Mesendoderm (in vitro differentiated cells): ENCODE measurements at regions not wholly inside any gene's neighbourhood (a gene's known extent, or its start where the extent isn't known, plus 50 kb on each side); places are given as distances from the start of the nearest gene placed in this dataset.

ENCODE experiments used
- DNase-seq: peaks from one replicate; pipeline ENCODE4 v3.0.0; 2013
- H2AK5ac ChIP-seq: 2 replicates; pipeline ENCODE4 v1.6.1; 2013; ENCODE audit warnings: low read length, inconsistent platforms
- H2BK120ac ChIP-seq: 2 replicates; pipeline ENCODE4 v1.6.1; 2013; ENCODE audit warnings: low read depth, mild to moderate bottlenecking, low read length, moderate library complexity, mixed read lengths
- H2BK15ac ChIP-seq: replicated peaks from 2 replicates; pipeline ENCODE4 v1.6.1; 2013; ENCODE audit warnings: low read depth, mild to moderate bottlenecking, moderate library complexity
- H2BK5ac ChIP-seq: 2 replicates; pipeline ENCODE4 v1.6.1; 2013; ENCODE audit warnings: low read length, inconsistent platforms
- H3K18ac ChIP-seq: 2 replicates; pipeline ENCODE4 v1.6.1; 2013; ENCODE audit warnings: mild to moderate bottlenecking, low read length, mixed read lengths
- H3K23ac ChIP-seq: one replicate; pipeline ENCODE4 v1.6.1; 2013; ENCODE audit warnings: low read length
- H3K27ac ChIP-seq: 2 replicates; pipeline ENCODE4 v1.5.1; 2013; ENCODE audit warnings: low read depth, mild to moderate bottlenecking, inconsistent platforms, low read length, moderate library complexity
- H3K27me3 ChIP-seq: 2 replicates; pipeline ENCODE4 v1.6.1; 2013; ENCODE audit warnings: low read length, control low read depth, mild to moderate bottlenecking, inconsistent platforms; ENCODE audit not compliant: insufficient read depth, poor library complexity
- H3K36me3 ChIP-seq: 2 replicates; pipeline ENCODE4 v1.6.1; 2013; ENCODE audit warnings: low read length, inconsistent platforms; ENCODE audit not compliant: control insufficient read depth, insufficient read depth
- H3K4ac ChIP-seq: one replicate; pipeline ENCODE4 v1.6.1; 2013; ENCODE audit warnings: low read depth, mild to moderate bottlenecking, low read length, moderate library complexity
- H3K4me1 ChIP-seq: 2 replicates; pipeline ENCODE4 v1.6.1; 2013; ENCODE audit warnings: low read depth, low read length, inconsistent platforms; ENCODE audit not compliant: control insufficient read depth
- H3K4me2 ChIP-seq: 2 replicates; pipeline ENCODE4 v1.6.1; 2013; ENCODE audit warnings: low read length
- H3K4me3 ChIP-seq: 2 replicates; pipeline ENCODE4 v1.5.1; 2013; ENCODE audit warnings: mild to moderate bottlenecking, low read length
- H3K56ac ChIP-seq: one replicate; pipeline ENCODE4 v1.6.1; 2013; ENCODE audit warnings: low read length
- H3K79me1 ChIP-seq: 2 replicates; pipeline ENCODE4 v1.6.1; 2013; ENCODE audit warnings: low read length, inconsistent platforms
- H3K79me2 ChIP-seq: 2 replicates; pipeline ENCODE4 v1.6.1; 2013; ENCODE audit warnings: mild to moderate bottlenecking, low read length; ENCODE audit not compliant: control insufficient read depth, insufficient read depth
- H3K9ac ChIP-seq: 2 replicates; pipeline ENCODE4 v1.6.1; 2013; ENCODE audit warnings: low read length, inconsistent platforms
- H4K5ac ChIP-seq: one replicate; pipeline ENCODE4 v1.6.1; 2013; ENCODE audit warnings: low read length
- H4K8ac ChIP-seq: one replicate; pipeline ENCODE4 v1.6.1; 2013; ENCODE audit warnings: low read depth, mild to moderate bottlenecking, control low read depth, low read length, moderate library complexity
- WGBS: extraction: QIAGEN DNeasy Blood & Tissue Kit; methylation state at CpG from one replicate; pipeline ENCODE4 v1.1.7; 2013; ENCODE audit warnings: low lambda C conversion rate, missing lambda C conversion rate; ENCODE audit not compliant: insufficient coverage; ENCODE audit errors: extremely low coverage; 5-methylcytosine and 5-hydroxymethylcytosine counted together

- Histone ChIP-seq H3K4ac (no peak overlapping the region), H3K27ac (no peak overlapping the region), H3K4me2 (no peak overlapping the region), H3K9ac (no peak overlapping the region), H3K27me3 (no peaks in the 10 kb centered on the region), H3K23ac (no peak overlapping the region), H3K4me3 (no peak overlapping the region), H2BK15ac (no peak overlapping the region), H3K36me3 (no peaks in the 10 kb centered on the region), H3K79me2 (no peaks in the 10 kb centered on the region), H4K5ac (no peak overlapping the region), H3K79me1 (no peaks in the 10 kb centered on the region), H3K18ac (no peak overlapping the region), H2BK120ac (no peak overlapping the region), H4K8ac (no peak overlapping the region), H3K56ac (no peak overlapping the region), H2BK5ac (no peak overlapping the region), H3K4me1 (no peaks in the 10 kb centered on the region), H2AK5ac (no peak overlapping the region)
- peak; percentile 56 for DNase-seq
- no CpG with 5 or more reads among the region's 3 CpGs for WGBS
Observed at GRCh38 chr3:157700405-157700804, 197.2 kb upstream of the VEPH1 start.

- H2BK120ac ChIP-seq = no peak overlapping the region
- H3K23ac ChIP-seq = no peak overlapping the region
- H4K8ac ChIP-seq = no peak overlapping the region
- H3K9ac ChIP-seq = no peak overlapping the region
- no peak overlapping the region for H4K5ac ChIP-seq
- no peak overlapping the region for H3K4me3 ChIP-seq
- H2BK15ac ChIP-seq = no peak overlapping the region
- H3K56ac ChIP-seq = no peak overlapping the region
- no peak overlapping the region for H3K18ac ChIP-seq
- no peak overlapping the region for H2BK5ac ChIP-seq
- H3K79me1 ChIP-seq = no peaks in the 10 kb centered on the region
- H3K4ac ChIP-seq = no peak overlapping the region
- H3K4me2 ChIP-seq = no peak overlapping the region
- H3K27me3 ChIP-seq = no peaks in the 10 kb centered on the region
- H3K27ac ChIP-seq = no peak overlapping the region
- H3K4me1 ChIP-seq = no peaks in the 10 kb centered on the region
- DNase-seq = no peak
- H3K79me2 ChIP-seq = no peaks in the 10 kb centered on the region
- no peak overlapping the region for H2AK5ac ChIP-seq
- no peaks in the 10 kb centered on the region for H3K36me3 ChIP-seq
Observed at GRCh38 chr3:157695586-157695985, 192.4 kb upstream of the VEPH1 start.

- Histone ChIP-seq H3K27me3 (no peaks in the 10 kb centered on the region), H3K4me2 (no peak overlapping the region), H3K79me2 (no peaks in the 10 kb centered on the region), H3K56ac (no peak overlapping the region), H2AK5ac (no peak overlapping the region), H3K79me1 (no peaks in the 10 kb centered on the region), H2BK120ac (no peak overlapping the region), H2BK15ac (no peak overlapping the region), H3K4me1 (no peaks in the 10 kb centered on the region), H3K18ac (no peak overlapping the region), H3K36me3 (no peaks in the 10 kb centered on the region), H3K27ac (no peak overlapping the region), H4K8ac (no peak overlapping the region), H3K23ac (no peak overlapping the region), H3K4ac (no peak overlapping the region), H3K4me3 (no peak overlapping the region), H2BK5ac (no peak overlapping the region), H4K5ac (no peak overlapping the region), H3K9ac (no peak overlapping the region)
- WGBS = no CpG with 5 or more reads among the region's 2 CpGs
- DNase-seq = no peak
Observed at GRCh38 chr3:157695103-157695502, 191.9 kb upstream of the VEPH1 start.

GRCh38 chr3:157693762-157694161, 190.5 kb upstream of the VEPH1 start:
- no peak overlapping the region for H3K4me2 ChIP-seq
- no peak overlapping the region for H3K4me3 ChIP-seq
- no peaks in the 10 kb centered on the region for H3K36me3 ChIP-seq
- no peak for DNase-seq
- no peak overlapping the region for H2AK5ac ChIP-seq
- no peaks in the 10 kb centered on the region for H3K79me1 ChIP-seq
- H3K4ac ChIP-seq = no peak overlapping the region
- no CpG with 5 or more reads among the region's 1 CpG for WGBS
- no peak overlapping the region for H4K5ac ChIP-seq
- H3K27ac ChIP-seq = no peak overlapping the region
- H3K23ac ChIP-seq = no peak overlapping the region
- H3K4me1 ChIP-seq = no peaks in the 10 kb centered on the region
- no peaks in the 10 kb centered on the region for H3K79me2 ChIP-seq
- H2BK5ac ChIP-seq = no peak overlapping the region
- H3K27me3 ChIP-seq = no peaks in the 10 kb centered on the region
- H2BK120ac ChIP-seq = no peak overlapping the region
- H3K56ac ChIP-seq = no peak overlapping the region
- H2BK15ac ChIP-seq = no peak overlapping the region
- no peak overlapping the region for H4K8ac ChIP-seq
- H3K9ac ChIP-seq = no peak overlapping the region
- no peak overlapping the region for H3K18ac ChIP-seq

GRCh38 chr3:157692468-157692867, 189.3 kb upstream of the VEPH1 start:
- Histone ChIP-seq H2BK15ac (no peak overlapping the region), H2BK5ac (no peak overlapping the region), H3K4me2 (no peak overlapping the region), H3K27ac (no peak overlapping the region), H3K18ac (no peak overlapping the region), H3K23ac (no peak overlapping the region), H2AK5ac (no peak overlapping the region), H3K79me1 (no peaks in the 10 kb centered on the region), H2BK120ac (no peak overlapping the region), H4K8ac (no peak overlapping the region), H3K4ac (no peak overlapping the region), H3K36me3 (no peaks in the 10 kb centered on the region), H3K4me1 (no peaks in the 10 kb centered on the region), H3K56ac (no peak overlapping the region), H3K4me3 (no peak overlapping the region), H3K9ac (no peak overlapping the region), H3K79me2 (no peaks in the 10 kb centered on the region), H3K27me3 (no peaks in the 10 kb centered on the region), H4K5ac (no peak overlapping the region)
- DNase-seq = no peak
- no CpG with 5 or more reads among the region's 1 CpG for WGBS

GRCh38 chr3:157683668-157684067, 180.5 kb upstream of the VEPH1 start:
- no peak overlapping the region for H3K23ac ChIP-seq
- no peak overlapping the region for H2BK15ac ChIP-seq
- H3K4me3 ChIP-seq = no peak overlapping the region
- H3K27me3 ChIP-seq = no peaks in the 10 kb centered on the region
- DNase-seq = no peak
- H2BK120ac ChIP-seq = no peak overlapping the region
- no peak overlapping the region for H2BK5ac ChIP-seq
- no peak overlapping the region for H3K27ac ChIP-seq
- H3K4me1 ChIP-seq = no peaks in the 10 kb centered on the region
- no peak overlapping the region for H4K5ac ChIP-seq
- H3K18ac ChIP-seq = no peak overlapping the region
- no peak overlapping the region for H2AK5ac ChIP-seq
- no peak overlapping the region for H3K9ac ChIP-seq
- H3K4me2 ChIP-seq = no peak overlapping the region
- H4K8ac ChIP-seq = no peak overlapping the region
- H3K56ac ChIP-seq = no peak overlapping the region
- no peaks in the 10 kb centered on the region for H3K79me2 ChIP-seq
- H3K4ac ChIP-seq = no peak overlapping the region
- no peaks in the 10 kb centered on the region for H3K36me3 ChIP-seq
- no CpG with 5 or more reads among the region's 3 CpGs for WGBS
- H3K79me1 ChIP-seq = no peaks in the 10 kb centered on the region
